ENCODE measurements at regions not wholly inside any gene's neighbourhood (a gene's known extent, or its start where the extent isn't known, plus 50 kb on each side); places are given as distances from the start of the nearest gene placed in this dataset.

- Histone ChIP-seq H3K27ac (no peak overlapping the region), H3K4me3 (no peak overlapping the region), H3K36me3 (no peaks in the 10 kb centered on the region), H3K27me3 (no peaks in the 10 kb centered on the region), H3K9me3 (no peaks in the 10 kb centered on the region), H3K4me1 (peaks cover 0 to 12% (median 0%) of the 10 kb centered on the region in 3 donors)
- ATAC-seq = no peak
- TF ChIP-seq POLR2A (IDR thresholded peaks at IDR 0.05) (no peak), POLR2AphosphoS5 (IDR thresholded peaks at IDR 0.05) (no peak), EP300 (IDR thresholded peaks at IDR 0.05) (no peak)
- TF ChIP-seq, protein P1, sequence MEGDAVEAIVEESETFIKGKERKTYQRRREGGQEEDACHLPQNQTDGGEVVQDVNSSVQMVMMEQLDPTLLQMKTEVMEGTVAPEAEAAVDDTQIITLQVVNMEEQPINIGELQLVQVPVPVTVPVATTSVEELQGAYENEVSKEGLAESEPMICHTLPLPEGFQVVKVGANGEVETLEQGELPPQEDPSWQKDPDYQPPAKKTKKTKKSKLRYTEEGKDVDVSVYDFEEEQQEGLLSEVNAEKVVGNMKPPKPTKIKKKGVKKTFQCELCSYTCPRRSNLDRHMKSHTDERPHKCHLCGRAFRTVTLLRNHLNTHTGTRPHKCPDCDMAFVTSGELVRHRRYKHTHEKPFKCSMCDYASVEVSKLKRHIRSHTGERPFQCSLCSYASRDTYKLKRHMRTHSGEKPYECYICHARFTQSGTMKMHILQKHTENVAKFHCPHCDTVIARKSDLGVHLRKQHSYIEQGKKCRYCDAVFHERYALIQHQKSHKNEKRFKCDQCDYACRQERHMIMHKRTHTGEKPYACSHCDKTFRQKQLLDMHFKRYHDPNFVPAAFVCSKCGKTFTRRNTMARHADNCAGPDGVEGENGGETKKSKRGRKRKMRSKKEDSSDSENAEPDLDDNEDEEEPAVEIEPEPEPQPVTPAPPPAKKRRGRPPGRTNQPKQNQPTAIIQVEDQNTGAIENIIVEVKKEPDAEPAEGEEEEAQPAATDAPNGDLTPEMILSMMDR (IDR thresholded peaks at IDR 0.05) = no peak
Measured at GRCh38 chrX:45745479-45745878, 544.8 kb upstream of the DIPK2B start.

DNA sequence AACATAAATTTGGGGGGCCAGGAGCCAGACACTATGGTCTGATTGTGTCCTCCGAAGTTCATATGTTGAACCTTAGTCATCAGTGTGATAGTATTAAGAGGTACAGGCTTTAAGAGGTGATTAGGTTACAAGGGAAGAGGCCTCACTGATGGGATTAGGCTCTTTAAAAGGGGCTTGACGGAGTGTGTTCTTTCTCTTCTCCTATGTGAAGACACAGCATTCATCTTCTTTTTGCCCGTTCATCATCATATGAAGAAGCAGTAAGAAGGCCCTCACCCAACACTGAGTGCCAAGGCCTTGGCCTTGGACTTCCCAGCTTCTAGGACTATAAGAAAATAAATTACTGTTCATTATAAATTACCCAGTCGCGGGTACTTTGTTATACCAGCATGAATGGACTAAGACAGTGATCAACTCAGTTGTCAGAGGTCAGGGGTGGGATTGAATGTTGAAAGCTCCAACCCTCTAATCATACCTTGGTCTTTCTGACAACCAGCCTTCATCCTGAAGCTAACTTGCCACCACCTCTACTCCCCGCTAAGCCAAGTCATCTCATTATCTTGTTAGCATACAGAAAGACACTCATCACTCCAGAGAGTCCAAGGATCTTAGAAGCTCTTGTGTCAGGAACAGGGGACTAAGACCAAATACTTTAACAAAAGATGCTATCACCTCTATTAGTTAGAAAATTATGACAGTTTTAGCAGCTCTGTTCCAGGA is 543.4 kb upstream of the DIPK2B start:
- Histone ChIP-seq H3K27ac (no peak overlapping the region), H3K9me3 (no peaks in the 10 kb centered on the region), H3K36me3 (no peaks in the 10 kb centered on the region), H3K4me3 (no peak overlapping the region), H3K4me1 (no peaks in the 10 kb centered on the region), H3K27me3 (no peaks in the 10 kb centered on the region)
- WGBS, 2 donors (ENCODE audit: low coverage in 1 of 2) = 76% methylated on average over 5 of the region's 6 CpGs; no CpG with 5 or more reads in 1 of the 2 donors
- TF ChIP-seq, protein P1 (IDR thresholded peaks at IDR 0.05) = no peak
- TF ChIP-seq POLR2A (IDR thresholded peaks at IDR 0.05) (no peak), POLR2AphosphoS5 (IDR thresholded peaks at IDR 0.05) (no peak), EP300 (IDR thresholded peaks at IDR 0.05) (no peak)
- ATAC-seq = no peak

DNA sequence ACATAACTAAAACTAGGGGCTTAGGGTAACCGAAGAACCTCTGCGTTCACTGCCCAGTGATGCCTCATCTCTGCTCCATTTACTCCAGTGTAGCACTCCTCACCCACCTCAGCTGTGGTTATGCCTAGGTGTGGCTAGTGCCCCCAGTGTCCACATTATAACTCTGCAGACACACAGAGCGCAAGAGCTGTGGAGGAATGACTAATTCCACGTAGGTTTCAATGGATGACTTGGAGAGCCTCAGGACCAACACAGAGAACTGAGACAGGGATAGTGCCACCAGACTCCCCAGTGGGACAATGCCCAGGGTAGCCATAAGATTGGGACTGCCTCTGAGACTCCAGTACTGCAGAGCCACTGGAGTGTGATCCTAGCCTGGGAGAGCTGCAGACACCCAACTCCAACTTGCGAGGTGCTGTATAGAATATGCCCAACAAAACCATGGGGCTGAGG is 542.4 kb upstream of the DIPK2B start:
- no peak overlapping the region for H3K4me3 ChIP-seq
- WGBS, 2 donors (ENCODE audit: low coverage in 1 of 2) = 70% methylated on average over 2 of the region's 5 CpGs; no CpG with 5 or more reads in 1 of the 2 donors
- no peaks in the 10 kb centered on the region for H3K9me3 ChIP-seq
- no peak overlapping the region for H3K27ac ChIP-seq
- H3K27me3 ChIP-seq = no peaks in the 10 kb centered on the region
- TF ChIP-seq POLR2AphosphoS5 (IDR thresholded peaks at IDR 0.05) = no peak
- TF ChIP-seq, protein P1 (IDR thresholded peaks at IDR 0.05) = no peak
- TF ChIP-seq POLR2A (IDR thresholded peaks at IDR 0.05) = no peak
- TF ChIP-seq EP300 (IDR thresholded peaks at IDR 0.05) = no peak
- ATAC-seq = no peak
- H3K36me3 ChIP-seq = no peaks in the 10 kb centered on the region
- no peaks in the 10 kb centered on the region for H3K4me1 ChIP-seq

GRCh38 chrX:45740291-45740690 is 539.6 kb upstream of the DIPK2B start:
- H3K9me3 ChIP-seq = no peaks in the 10 kb centered on the region

More at GRCh38 chrX:45740291-45740690, 539.6 kb upstream of the DIPK2B start:
- Histone ChIP-seq H3K4me3 (no peak overlapping the region), H3K4me1 (no peaks in the 10 kb centered on the region), H3K36me3 (no peaks in the 10 kb centered on the region), H3K27ac (no peak overlapping the region), H3K27me3 (no peaks in the 10 kb centered on the region)
- TF ChIP-seq, protein P1 (IDR thresholded peaks at IDR 0.05) = no peak
- TF ChIP-seq POLR2AphosphoS5 (IDR thresholded peaks at IDR 0.05) (no peak), EP300 (IDR thresholded peaks at IDR 0.05) (no peak), POLR2A (IDR thresholded peaks at IDR 0.05) (no peak)
- ATAC-seq = no peak
- WGBS, 2 donors (ENCODE audit: low coverage in 1 of 2) = 49 to 54% methylated on average over 3 of the region's 3 CpGs
